T-cell (primary cell): ENCODE measurements at regions not wholly inside any gene's neighbourhood (a gene's known extent, or its start where the extent isn't known, plus 50 kb on each side); places are given as distances from the start of the nearest gene placed in this dataset.

Source experiments
- ATAC-seq, 4 experiments: fragments of 200-7000 bp in 3 of 4; fragments of 150-1000 bp in 1 of 4; cut with Tn5 transposase; replicated peaks in 1 of 4; 1 replicate in 3 of 4; 2 replicates in 1 of 4; pipeline ENCODE4 v1.10.0; 2021; ENCODE audit warnings: moderate library complexity in 3 of 4, mild to moderate bottlenecking in 2 of 4, moderate number of reproducible peaks in 1 of 4
- CTCF ChIA-PET, 2 donors: fragments of 300-600 bp; sonication (Branson Sonifier 250); formaldehyde crosslinking; loops; one replicate each; lab custom pipeline; 2022; ENCODE audit warnings: antibody characterized with exemption in 2 of 2; lab: Charles Lee
- POLR2A ChIA-PET, 2 donors: fragments of 300-600 bp; sonication (Branson Sonifier 250); formaldehyde crosslinking; loops; one replicate each; lab custom pipeline; 2022; ENCODE audit warnings: antibody characterized with exemption in 2 of 2; lab: Charles Lee
- DNase-seq, 35 experiments: peaks; one replicate each; pipeline versions ENCODE4 v3.0.0 to v3.0.0-alpha.2; 2013 to 2023
- H3K27ac ChIP-seq: one replicate; pipeline ENCODE4 v1.5.1; 2013; ENCODE audit warnings: low read length
- H3K27me3 ChIP-seq, 2 experiments: replicated peaks in 1 of 2; 1 replicate in 1 of 2; 2 replicates in 1 of 2; pipeline versions ENCODE4 v1.6.1 to v1.7.0; 2013; ENCODE audit warnings: low read length in 1 of 2, mixed read lengths in 1 of 2; ENCODE audit not compliant: control insufficient read depth in 2 of 2, insufficient read depth in 2 of 2; ENCODE audit errors: extremely low read depth in 1 of 2
- H3K36me3 ChIP-seq, 2 donors: 1 replicate in 1 of 2; 2 replicates in 1 of 2; pipeline versions ENCODE4 v1.6.1 to v1.7.0; 2013; ENCODE audit warnings: low read length in 1 of 2; ENCODE audit not compliant: control insufficient read depth in 2 of 2, insufficient read depth in 1 of 2; ENCODE audit errors: extremely low read depth in 1 of 2
- H3K4me1 ChIP-seq, 2 experiments: 1 replicate in 1 of 2; 2 replicates in 1 of 2; pipeline versions ENCODE4 v1.6.1 to v1.7.0; 2013; ENCODE audit warnings: low read length in 2 of 2, mixed read lengths in 1 of 2; ENCODE audit not compliant: insufficient read depth in 2 of 2, control insufficient read depth in 1 of 2; ENCODE audit errors: extremely low read depth in 1 of 2
- H3K4me3 ChIP-seq, 2 donors: 1 replicate in 1 of 2; 2 replicates in 1 of 2; pipeline versions ENCODE4 v1.5.1 to v1.7.0; 2013; ENCODE audit warnings: mild to moderate bottlenecking in 2 of 2, low read length in 1 of 2, moderate library complexity in 1 of 2; ENCODE audit not compliant: control insufficient read depth in 1 of 2; ENCODE audit errors: extremely low read depth in 1 of 2
- H3K9me3 ChIP-seq: 2 replicates; pipeline ENCODE4 v1.7.0; 2013
- H3K27ac Mint-ChIP-seq, 2 donors: one replicate each; pipeline ENCODE4 v1.8.0; 2020 to 2021; ENCODE audit warnings: mild to moderate bottlenecking in 2 of 2, mixed read lengths in 2 of 2
- H3K27me3 Mint-ChIP-seq, 2 donors: one replicate each; pipeline ENCODE4 v1.8.0; 2021 to 2022; ENCODE audit warnings: mixed read lengths in 2 of 2
- H3K36me3 Mint-ChIP-seq: one replicate; pipeline ENCODE4 v1.8.0; 2021; ENCODE audit warnings: mixed read lengths
- H3K4me1 Mint-ChIP-seq, 3 donors: one replicate each; pipeline ENCODE4 v1.8.0; 2020 to 2022; ENCODE audit warnings: mixed read lengths in 3 of 3, mild to moderate bottlenecking in 1 of 3
- H3K4me3 Mint-ChIP-seq, 3 donors: one replicate each; pipeline ENCODE4 v1.8.0; 2020 to 2022; ENCODE audit warnings: mild to moderate bottlenecking in 3 of 3, mixed read lengths in 3 of 3, moderate library complexity in 3 of 3
- H3K9me3 Mint-ChIP-seq, 3 donors: one replicate each; pipeline ENCODE4 v1.8.0; 2020 to 2022; ENCODE audit warnings: mixed read lengths in 3 of 3
- WGBS: methylation state at CpG from one replicate; pipeline ENCODE4 v1.1.5; 2013; ENCODE audit warnings: missing lambda C conversion rate; ENCODE audit not compliant: insufficient coverage; 5-methylcytosine and 5-hydroxymethylcytosine counted together

- WGBS, result 18% methylated on average over 42 of the region's 47 CpGs
- POLR2A ChIA-PET, result no interaction called here
- H3K9me3 ChIP-seq, result no peaks in the 10 kb centered on the region
- H3K4me1 ChIP-seq, result no peaks in the 10 kb centered on the region
- no peak overlapping the region for H3K4me3 ChIP-seq
- DNase-seq (no peak), ATAC-seq (no peak)
- H3K4me3 Mint-ChIP-seq, result peak overlapping the region in 1 of 3 donors; percentile 45
- H3K36me3 ChIP-seq, result no peaks in the 10 kb centered on the region
- peaks cover 0 to 3% (median 2%) of the 10 kb centered on the region in 3 donors for H3K9me3 Mint-ChIP-seq
- H3K27me3 Mint-ChIP-seq, result peaks cover 25 to 46% of the 10 kb centered on the region in 2 donors
- CTCF ChIA-PET, result no interaction called here
- H3K4me1 Mint-ChIP-seq, result peaks cover 2 to 8% (median 7%) of the 10 kb centered on the region in 3 donors
- H3K27ac Mint-ChIP-seq, result no peak overlapping the region
- H3K27me3 ChIP-seq, result peaks cover 6 to 27% of the 10 kb centered on the region in 2 experiments
- H3K27ac ChIP-seq, result no peak overlapping the region
- no peaks in the 10 kb centered on the region for H3K36me3 Mint-ChIP-seq
Measured at GRCh38 chr11:133787379-133788141, 57.8 kb downstream of the SPATA19 start.

GRCh38 chr11:133785795-133786340 is 59.4 kb downstream of the SPATA19 start:
- DNase-seq (no peak), ATAC-seq (no peak)
- H3K27ac Mint-ChIP-seq, result no peak overlapping the region
- Histone ChIP-seq H3K27ac (no peak overlapping the region), H3K27me3 (peaks cover 6 to 25% of the 10 kb centered on the region in 2 experiments), H3K4me1 (no peaks in the 10 kb centered on the region), H3K9me3 (no peaks in the 10 kb centered on the region), H3K4me3 (no peak overlapping the region), H3K36me3 (no peaks in the 10 kb centered on the region)
- 28% methylated on average over 9 of the region's 10 CpGs for WGBS
- no peaks in the 10 kb centered on the region for H3K36me3 Mint-ChIP-seq
- ChIA-PET CTCF (no interaction called here), POLR2A (no interaction called here)
- H3K9me3 Mint-ChIP-seq, result peaks cover 0 to 5% (median 0%) of the 10 kb centered on the region in 3 donors
- peaks cover 2 to 8% (median 7%) of the 10 kb centered on the region in 3 donors for H3K4me1 Mint-ChIP-seq
- H3K4me3 Mint-ChIP-seq, result no peak overlapping the region
- peaks cover 29 to 41% of the 10 kb centered on the region in 2 donors for H3K27me3 Mint-ChIP-seq

GRCh38 chr11:133784359-133784758 is 61.0 kb downstream of the SPATA19 start:
- Histone ChIP-seq H3K27me3 (peaks cover 6 to 24% of the 10 kb centered on the region in 2 experiments), H3K27ac (no peak overlapping the region), H3K9me3 (no peaks in the 10 kb centered on the region), H3K36me3 (no peaks in the 10 kb centered on the region), H3K4me3 (no peak overlapping the region), H3K4me1 (no peaks in the 10 kb centered on the region)
- H3K36me3 Mint-ChIP-seq, result no peaks in the 10 kb centered on the region
- peaks cover 2 to 8% (median 7%) of the 10 kb centered on the region in 3 donors for H3K4me1 Mint-ChIP-seq
- H3K4me3 Mint-ChIP-seq, result no peak overlapping the region
- peaks cover 28% of the 10 kb centered on the region in 2 donors for H3K27me3 Mint-ChIP-seq
- ATAC-seq (no peak), DNase-seq (no peak)
- ChIA-PET CTCF (no interaction called here), POLR2A (no interaction called here)
- 61% methylated on average over 3 of the region's 6 CpGs for WGBS
- H3K27ac Mint-ChIP-seq, result no peak overlapping the region
- H3K9me3 Mint-ChIP-seq, result peaks cover 0 to 5% (median 0%) of the 10 kb centered on the region in 3 donors

GRCh38 chr11:133782116-133782725 is 63.1 kb downstream of the SPATA19 start:
- Histone ChIP-seq H3K27ac (no peak overlapping the region), H3K36me3 (no peaks in the 10 kb centered on the region), H3K4me3 (no peak overlapping the region), H3K9me3 (no peaks in the 10 kb centered on the region), H3K4me1 (no peaks in the 10 kb centered on the region), H3K27me3 (peaks cover 6 to 16% of the 10 kb centered on the region in 2 experiments)
- peaks cover 0 to 5% (median 3%) of the 10 kb centered on the region in 3 donors for H3K9me3 Mint-ChIP-seq
- peaks cover 14 to 17% of the 10 kb centered on the region in 2 donors for H3K27me3 Mint-ChIP-seq
- CTCF ChIA-PET, result no interaction called here
- POLR2A ChIA-PET, result no interaction called here
- H3K27ac Mint-ChIP-seq, result no peak overlapping the region
- no peak for DNase-seq
- 93% methylated on average over 24 of the region's 37 CpGs for WGBS
- no peak for ATAC-seq
- H3K4me1 Mint-ChIP-seq, result peaks cover 0 to under 1% (median 0%) of the 10 kb centered on the region in 3 donors
- H3K36me3 Mint-ChIP-seq, result no peaks in the 10 kb centered on the region
- H3K4me3 Mint-ChIP-seq, result no peak overlapping the region

- H3K27ac Mint-ChIP-seq, result no peak overlapping the region
- Histone ChIP-seq H3K9me3 (no peaks in the 10 kb centered on the region), H3K27me3 (peaks cover 0 to 2% of the 10 kb centered on the region in 2 experiments), H3K27ac (no peak overlapping the region), H3K36me3 (no peaks in the 10 kb centered on the region), H3K4me1 (no peaks in the 10 kb centered on the region), H3K4me3 (no peak overlapping the region)
- CTCF ChIA-PET, result no interaction called here
- DNase-seq (no peak), ATAC-seq (no peak)
- no peak overlapping the region for H3K4me3 Mint-ChIP-seq
- POLR2A ChIA-PET, result no interaction called here
- H3K9me3 Mint-ChIP-seq, result peaks cover 10 to 15% (median 10%) of the 10 kb centered on the region in 3 donors
- H3K27me3 Mint-ChIP-seq, result peaks cover 6 to 11% of the 10 kb centered on the region in 2 donors
- no peaks in the 10 kb centered on the region for H3K4me1 Mint-ChIP-seq
- WGBS, result 44% methylated on average over 7 of the region's 18 CpGs
- H3K36me3 Mint-ChIP-seq, result no peaks in the 10 kb centered on the region
Measured at GRCh38 chr11:133778161-133778560, 67.2 kb downstream of the SPATA19 start.

- H3K27me3 Mint-ChIP-seq, result peaks cover 6 to 11% of the 10 kb centered on the region in 2 donors
- Histone ChIP-seq H3K36me3 (no peaks in the 10 kb centered on the region), H3K4me3 (no peak overlapping the region), H3K27ac (no peak overlapping the region), H3K27me3 (peaks cover 0 to 2% of the 10 kb centered on the region in 2 experiments), H3K9me3 (no peaks in the 10 kb centered on the region), H3K4me1 (no peaks in the 10 kb centered on the region)
- no peak overlapping the region for H3K4me3 Mint-ChIP-seq
- H3K27ac Mint-ChIP-seq, result no peak overlapping the region
- no peaks in the 10 kb centered on the region for H3K36me3 Mint-ChIP-seq
- ChIA-PET POLR2A (no interaction called here), CTCF (no interaction called here)
- ATAC-seq (no peak), DNase-seq (no peak)
- H3K9me3 Mint-ChIP-seq, result peaks cover 10 to 15% (median 10%) of the 10 kb centered on the region in 3 donors
- no peaks in the 10 kb centered on the region for H3K4me1 Mint-ChIP-seq
- WGBS, result 59% methylated on average over 9 of the region's 11 CpGs
Measured at GRCh38 chr11:133776671-133777367, 68.5 kb downstream of the SPATA19 start.
